HCT116 (cell line): ENCODE measurements at regions not wholly inside any gene's neighbourhood (a gene's known extent, or its start where the extent isn't known, plus 50 kb on each side); places are given as distances from the start of the nearest gene placed in this dataset.

ENCODE experiments used
- ATAC-seq: fragments of 200-7000 bp; cut with Tn5 transposase; 2 replicates; pipeline ENCODE4 v1.9.1; 2020; ENCODE audit warnings: mild to moderate bottlenecking, moderate library complexity
- BruUV-seq: library from RNA; stranded (reverse); fragments of 400-500 nt; replicated peaks from 2 replicates; lab custom pipeline; 2021; lab: Mats Ljungman, UMichigan
- CTCF ChIA-PET: fragments of 300-600 bp; sonication (Branson Sonifier 250); formaldehyde crosslinking; loops from one replicate; lab custom pipeline; 2021; ENCODE audit warnings: antibody characterized with exemption; lab: Charles Lee
- POLR2A ChIA-PET: fragments of 300-600, 350-600 bp; sonication (Branson Sonifier 250); formaldehyde crosslinking; loops from one replicate; lab custom pipeline; 2021; ENCODE audit warnings: antibody characterized with exemption; lab: Charles Lee
- RAD21 ChIA-PET, 2 experiments: fragments of 300-600 bp; sonication (Branson Sonifier 250); formaldehyde crosslinking; loops; one replicate each; lab custom pipeline; 2023; ENCODE audit warnings: low total read pairs in 2 of 2; ENCODE audit not compliant: uncharacterized antibody in 2 of 2, unreplicated experiment in 2 of 2, low non-redundant PET in 1 of 2; lab: Charles Lee
- DNase-seq: peaks from one replicate; pipeline ENCODE4 v3.0.0-alpha.2; 2010; ENCODE audit warnings: low read depth, low spot score
- H2AFZ ChIP-seq: fragments of 200-600 bp; shearing (Covaris generic), sonication (generic); 2 replicates; pipeline ENCODE4 v1.6.1; 2017; ENCODE audit warnings: low read depth, mixed run types, mixed read lengths, antibody characterized with exemption, low read length; ENCODE audit not compliant: poor library complexity, severe bottlenecking
- H3K27ac ChIP-seq: 2 replicates; pipeline ENCODE4 v1.5.1; 2012; ENCODE audit warnings: low read depth, low read length
- H3K27me3 ChIP-seq: fragments of 200-600 bp; sonication (generic); 2 replicates; pipeline ENCODE4 v1.6.1; 2016; ENCODE audit warnings: mixed run types, low read length, mixed read lengths; ENCODE audit not compliant: insufficient read depth
- H3K36me3 ChIP-seq, 2 experiments: fragments of 200-500 bp in 1 of 2; fragments of 200-600 bp in 1 of 2; sonication (Bioruptor generic) in 1 of 2; sonication (generic) in 1 of 2; 2 replicates each; pipeline versions ENCODE4 v1.5.1 to v1.6.1; 2014 to 2016; ENCODE audit warnings: low read length in 2 of 2, inconsistent platforms in 1 of 2, mixed read lengths in 1 of 2, mixed run types in 1 of 2; ENCODE audit not compliant: insufficient read depth in 2 of 2, control insufficient read depth in 1 of 2
- H3K4me1 ChIP-seq, 2 experiments: fragments of 200-600 bp in 1 of 2; sonication (generic) in 1 of 2; 2 replicates each; pipeline versions ENCODE4 v1.5.1 to v1.6.1; 2012 to 2017; ENCODE audit warnings: low read length in 2 of 2, inconsistent platforms in 1 of 2, mild to moderate bottlenecking in 1 of 2, mixed read lengths in 1 of 2, mixed run types in 1 of 2, moderate library complexity in 1 of 2; ENCODE audit not compliant: insufficient read depth in 2 of 2, control insufficient read depth in 1 of 2
- H3K4me2 ChIP-seq: fragments of 200-600 bp; sonication (generic); 2 replicates; pipeline ENCODE4 v1.6.1; 2017; ENCODE audit warnings: mixed run types, low read length, mixed read lengths
- H3K4me3 ChIP-seq, 2 experiments: fragments of 200-600 bp in 1 of 2; sonication (generic) in 1 of 2; replicated peaks in 1 of 2; 2 replicates each; pipeline ENCODE4 v1.5.1; 2011 to 2016; ENCODE audit warnings: low read length in 2 of 2, control low read depth in 1 of 2, low read depth in 1 of 2, mild to moderate bottlenecking in 1 of 2, mixed read lengths in 1 of 2, mixed run types in 1 of 2
- H3K79me2 ChIP-seq: fragments of 200-600 bp; sonication (generic); 2 replicates; pipeline ENCODE4 v1.6.1; 2017; ENCODE audit warnings: mild to moderate bottlenecking, mixed run types, low read length, moderate library complexity, mixed read lengths; ENCODE audit not compliant: insufficient read depth
- H3K9ac ChIP-seq: fragments of 200-600 bp; sonication (generic); 2 replicates; pipeline ENCODE4 v1.6.1; 2016; ENCODE audit warnings: low read length, mixed read lengths
- H3K9me2 ChIP-seq: fragments of 200-600 bp; sonication (generic), shearing (Covaris generic); 2 replicates; pipeline ENCODE4 v1.6.1; 2017; ENCODE audit warnings: mixed run types, mild to moderate bottlenecking, moderate library complexity; ENCODE audit not compliant: insufficient read depth
- H3K9me3 ChIP-seq, 2 experiments: fragments of 200-500 bp in 1 of 2; fragments of 200-600 bp in 1 of 2; sonication (Bioruptor generic) in 1 of 2; sonication (generic) in 1 of 2; 2 replicates each; pipeline ENCODE4 v1.6.1; 2014 to 2017; ENCODE audit warnings: low read length in 2 of 2, mixed read lengths in 2 of 2, inconsistent platforms in 1 of 2, low read depth in 1 of 2, mild to moderate bottlenecking in 1 of 2, mixed run types in 1 of 2, moderate library complexity in 1 of 2; ENCODE audit not compliant: control insufficient read depth in 1 of 2, insufficient read depth in 1 of 2
- H4K20me1 ChIP-seq: fragments of 200-600 bp; sonication (generic), shearing (Covaris generic); 2 replicates; pipeline ENCODE4 v1.6.1; 2017; ENCODE audit warnings: mixed run types, mild to moderate bottlenecking, moderate library complexity; ENCODE audit not compliant: insufficient read depth
- ATF3 ChIP-seq: IDR thresholded peaks from 2 replicates; pipeline ENCODE4 v1.6.1; 2012
- CBX3 ChIP-seq: IDR thresholded peaks from 2 replicates; pipeline ENCODE4 v1.6.1; 2012; ENCODE audit warnings: low read depth
- EGR1 ChIP-seq: IDR thresholded peaks from 2 replicates; pipeline ENCODE4 v1.6.1; 2012; ENCODE audit warnings: low read depth
- ELF1 ChIP-seq: IDR thresholded peaks from 2 replicates; pipeline ENCODE4 v1.6.1; 2012; ENCODE audit warnings: low read depth, borderline replicate concordance
- EZH2 ChIP-seq: fragments of 200-600 bp; sonication (generic); IDR thresholded peaks from 2 replicates; pipeline ENCODE4 v1.6.1; 2017; ENCODE audit warnings: antibody characterized with exemption, mixed run types
- POLR2A ChIP-seq: IDR thresholded peaks from 2 replicates; pipeline ENCODE4 v1.7.0; 2011; ENCODE audit warnings: borderline replicate concordance; ENCODE audit not compliant: insufficient read depth, insufficient read length; ENCODE audit errors: extremely low read depth
- POLR2AphosphoS5 ChIP-seq: IDR thresholded peaks from 2 replicates; pipeline ENCODE4 v1.6.1; 2011; ENCODE audit warnings: mild to moderate bottlenecking, low read depth, low read length, moderate library complexity
- REST ChIP-seq: IDR thresholded peaks from 2 replicates; pipeline ENCODE4 v1.6.1; 2012; ENCODE audit warnings: low read depth
- SIN3A ChIP-seq: IDR thresholded peaks from 2 replicates; pipeline ENCODE4 v1.6.1; 2012; ENCODE audit warnings: low read depth
- SRF ChIP-seq: IDR thresholded peaks from 2 replicates; pipeline ENCODE4 v1.6.1; 2012; ENCODE audit warnings: low read depth
- ZFX ChIP-seq: fragments of 450-650 bp; IDR thresholded peaks from 2 replicates; pipeline ENCODE4 v1.6.1; 2017
- intact Hi-C: fragments of 100-400 bp; cut with micrococcal nuclease; formaldehyde crosslinking; loops from 2 replicates; pipeline ENCODE4 v1.10.0; 2022
- TF ChIP-seq, protein P1 (sequence below): IDR thresholded peaks from 2 replicates; pipeline ENCODE4 v1.6.1; 2012

GRCh38 chr20:22801528-22801927 is 217.2 kb upstream of the FOXA2 start:
- BruUV-seq, result no TSS peak
- H3K9me2 ChIP-seq, result no peaks in the 10 kb centered on the region
- no peaks in the 10 kb centered on the region for H3K79me2 ChIP-seq
- H3K27ac ChIP-seq, result no peak overlapping the region
- H3K4me3 ChIP-seq, result no peak overlapping the region
- peaks cover 8% of the 10 kb centered on the region; the same call in 1 of the 2 replicates for H3K27me3 ChIP-seq
- intact Hi-C loops, result no loop called here
- no peak overlapping the region for H3K9ac ChIP-seq
- ChIA-PET CTCF (no interaction called here), POLR2A (no interaction called here), RAD21 (no interaction called here)
- peaks cover 0 to 2% of the 10 kb centered on the region in 2 experiments; a peak in 1 of 4 replicates for H3K4me1 ChIP-seq
- no peak for TF ChIP-seq CBX3
- no peak for TF ChIP-seq EGR1
- TF ChIP-seq SRF, result no peak
- TF ChIP-seq REST, result no peak
- TF ChIP-seq POLR2AphosphoS5, result no peak
- no peak for TF ChIP-seq ATF3
- no peak for TF ChIP-seq ELF1
- no peak for TF ChIP-seq ZFX
- no peak for TF ChIP-seq SIN3A
- TF ChIP-seq, protein P1, sequence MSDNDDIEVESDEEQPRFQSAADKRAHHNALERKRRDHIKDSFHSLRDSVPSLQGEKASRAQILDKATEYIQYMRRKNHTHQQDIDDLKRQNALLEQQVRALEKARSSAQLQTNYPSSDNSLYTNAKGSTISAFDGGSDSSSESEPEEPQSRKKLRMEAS, result no peak
- no peak for TF ChIP-seq EZH2
- TF ChIP-seq POLR2A, result no peak
- no peak for DNase-seq
- no peaks in the 10 kb centered on the region for H4K20me1 ChIP-seq
- H3K36me3 ChIP-seq, result no peaks in the 10 kb centered on the region
- H2AFZ ChIP-seq, result no peak overlapping the region
- ATAC-seq, result no peak
- no peaks in the 10 kb centered on the region for H3K9me3 ChIP-seq
- no peak overlapping the region for H3K4me2 ChIP-seq
